Breast epithelium (tissue), 3 donors: ENCODE measurements at regions not wholly inside any gene's neighbourhood (a gene's known extent, or its start where the extent isn't known, plus 50 kb on each side); places are given as distances from the start of the nearest gene placed in this dataset.

Experiments used
- POLR2A ChIP-seq: fragments of 450-650 bp; IDR thresholded peaks from one replicate; pipeline ENCODE4 v1.6.1; 2016; ENCODE audit warnings: antibody characterized with exemption, mild to moderate bottlenecking, moderate library complexity
- TF ChIP-seq, protein P1 (sequence below), 3 donors: fragments of 450-650 bp; IDR thresholded peaks; one replicate each; pipeline ENCODE4 v1.5.1; 2016 to 2017; ENCODE audit warnings: antibody characterized with exemption in 3 of 3, mild to moderate bottlenecking in 3 of 3, moderate library complexity in 3 of 3

DNA sequence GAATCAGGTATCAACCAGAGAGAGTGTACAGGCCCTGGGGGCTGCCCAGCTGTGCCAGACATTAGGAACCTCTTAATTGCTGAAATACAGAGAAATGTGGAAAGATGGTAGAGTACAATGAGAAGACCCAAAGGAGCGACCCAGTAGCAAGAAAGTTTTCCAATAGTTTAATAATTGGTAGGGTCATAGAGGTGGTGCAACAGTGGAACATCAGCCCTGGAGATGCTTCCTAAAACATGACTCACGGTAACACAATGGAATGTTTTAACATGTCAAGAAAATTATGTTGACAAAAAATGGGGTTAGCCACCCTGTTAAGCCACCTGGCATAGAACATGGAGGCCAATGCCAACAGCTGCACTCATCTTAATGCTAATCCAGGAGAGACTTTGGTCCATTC, 284.1 kb downstream of the ELAVL2 start:
- TF ChIP-seq, protein P1, sequence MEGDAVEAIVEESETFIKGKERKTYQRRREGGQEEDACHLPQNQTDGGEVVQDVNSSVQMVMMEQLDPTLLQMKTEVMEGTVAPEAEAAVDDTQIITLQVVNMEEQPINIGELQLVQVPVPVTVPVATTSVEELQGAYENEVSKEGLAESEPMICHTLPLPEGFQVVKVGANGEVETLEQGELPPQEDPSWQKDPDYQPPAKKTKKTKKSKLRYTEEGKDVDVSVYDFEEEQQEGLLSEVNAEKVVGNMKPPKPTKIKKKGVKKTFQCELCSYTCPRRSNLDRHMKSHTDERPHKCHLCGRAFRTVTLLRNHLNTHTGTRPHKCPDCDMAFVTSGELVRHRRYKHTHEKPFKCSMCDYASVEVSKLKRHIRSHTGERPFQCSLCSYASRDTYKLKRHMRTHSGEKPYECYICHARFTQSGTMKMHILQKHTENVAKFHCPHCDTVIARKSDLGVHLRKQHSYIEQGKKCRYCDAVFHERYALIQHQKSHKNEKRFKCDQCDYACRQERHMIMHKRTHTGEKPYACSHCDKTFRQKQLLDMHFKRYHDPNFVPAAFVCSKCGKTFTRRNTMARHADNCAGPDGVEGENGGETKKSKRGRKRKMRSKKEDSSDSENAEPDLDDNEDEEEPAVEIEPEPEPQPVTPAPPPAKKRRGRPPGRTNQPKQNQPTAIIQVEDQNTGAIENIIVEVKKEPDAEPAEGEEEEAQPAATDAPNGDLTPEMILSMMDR (IDR thresholded peaks at IDR 0.05) = no peak
- TF ChIP-seq POLR2A = no peak
